ENCODE measurements at regions not wholly inside any gene's neighbourhood (a gene's known extent, or its start where the extent isn't known, plus 50 kb on each side); places are given as distances from the start of the nearest gene placed in this dataset.

DNA sequence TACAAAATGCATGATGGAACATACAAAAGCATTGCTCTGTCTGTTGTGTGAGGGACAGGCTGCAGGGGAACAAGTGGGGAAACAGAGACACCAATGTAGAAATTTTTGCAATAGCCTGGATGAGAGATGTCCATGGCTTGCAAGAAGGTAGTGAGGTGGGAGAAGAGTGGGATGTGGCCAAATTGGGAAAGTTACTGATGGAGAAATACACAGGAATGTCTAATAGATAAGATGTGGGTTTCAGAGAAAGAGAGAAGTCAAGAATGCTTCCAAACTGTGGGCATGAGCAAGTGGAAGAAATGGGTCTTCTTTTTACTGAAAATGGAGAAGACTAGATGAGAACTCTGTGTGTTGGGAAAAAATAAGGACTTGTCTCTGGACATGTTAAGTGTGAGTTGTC is 592.7 kb downstream of the TNS3 start:
- no peaks in the 10 kb centered on the region for H3K9me2 ChIP-seq (ENCODE audit: insufficient read depth, low read length)
- H3K4me3 ChIP-seq (ENCODE audit: low read depth, low read length, poor library complexity, severe bottlenecking) = no peak overlapping the region
- H3K27ac ChIP-seq (ENCODE audit: low read depth, low read length, poor library complexity, severe bottlenecking) = no peak overlapping the region
- no peak overlapping the region for H3K4me2 ChIP-seq (ENCODE audit: low read length)
- no peak for TF ChIP-seq EZH2phosphoT487 (IDR thresholded peaks at IDR 0.05; ENCODE audit: borderline replicate concordance, low read depth, low read length)
- TF ChIP-seq, protein P1, sequence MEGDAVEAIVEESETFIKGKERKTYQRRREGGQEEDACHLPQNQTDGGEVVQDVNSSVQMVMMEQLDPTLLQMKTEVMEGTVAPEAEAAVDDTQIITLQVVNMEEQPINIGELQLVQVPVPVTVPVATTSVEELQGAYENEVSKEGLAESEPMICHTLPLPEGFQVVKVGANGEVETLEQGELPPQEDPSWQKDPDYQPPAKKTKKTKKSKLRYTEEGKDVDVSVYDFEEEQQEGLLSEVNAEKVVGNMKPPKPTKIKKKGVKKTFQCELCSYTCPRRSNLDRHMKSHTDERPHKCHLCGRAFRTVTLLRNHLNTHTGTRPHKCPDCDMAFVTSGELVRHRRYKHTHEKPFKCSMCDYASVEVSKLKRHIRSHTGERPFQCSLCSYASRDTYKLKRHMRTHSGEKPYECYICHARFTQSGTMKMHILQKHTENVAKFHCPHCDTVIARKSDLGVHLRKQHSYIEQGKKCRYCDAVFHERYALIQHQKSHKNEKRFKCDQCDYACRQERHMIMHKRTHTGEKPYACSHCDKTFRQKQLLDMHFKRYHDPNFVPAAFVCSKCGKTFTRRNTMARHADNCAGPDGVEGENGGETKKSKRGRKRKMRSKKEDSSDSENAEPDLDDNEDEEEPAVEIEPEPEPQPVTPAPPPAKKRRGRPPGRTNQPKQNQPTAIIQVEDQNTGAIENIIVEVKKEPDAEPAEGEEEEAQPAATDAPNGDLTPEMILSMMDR (conservative IDR thresholded peaks at IDR 0.05; ENCODE audit: low read length) = no peak
- intact Hi-C loops (cut with micrococcal nuclease; ENCODE audit: unreplicated experiment) = no loop called here
- CTCF ChIA-PET (ENCODE audit: unreplicated experiment) = no interaction called here
- POLR2A ChIA-PET = no interaction called here
- H3K4me1 ChIP-seq (ENCODE audit: insufficient read depth, low read length, poor library complexity, severe bottlenecking) = no peaks in the 10 kb centered on the region
- no peaks in the 10 kb centered on the region for H3K79me2 ChIP-seq (ENCODE audit: insufficient read depth, low read depth, low read length)
- H4K20me1 ChIP-seq (ENCODE audit: insufficient read depth, low read length) = no peaks in the 10 kb centered on the region
- DNase-seq (ENCODE audit: low spot score) = no peak
- no peaks in the 10 kb centered on the region for H3K9me3 ChIP-seq (ENCODE audit: low read length)
- H3K36me3 ChIP-seq (ENCODE audit: insufficient read depth, low read length) = no peaks in the 10 kb centered on the region
- no TSS peak for BruUV-seq (replicated peaks)
- H2AFZ ChIP-seq (ENCODE audit: low read length) = no peak overlapping the region

DNA sequence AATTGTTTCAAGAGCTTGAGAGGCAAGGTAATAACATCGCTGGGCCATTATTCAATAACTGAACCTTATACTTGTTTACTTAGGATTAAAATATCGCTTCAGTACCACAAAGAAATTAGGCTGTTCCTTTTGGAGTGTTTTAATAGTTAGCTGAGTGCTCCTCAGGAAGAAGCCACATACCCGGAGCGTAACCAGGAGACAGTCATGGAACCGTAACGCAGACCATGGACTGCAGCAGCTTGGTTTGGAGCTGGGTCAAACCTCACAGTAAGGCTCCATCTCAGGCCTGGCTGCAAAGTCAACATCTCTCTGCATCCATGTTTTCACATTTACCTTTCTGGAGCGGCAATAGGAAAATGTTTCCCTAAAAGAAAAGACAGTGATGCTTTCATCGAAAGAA is 599.0 kb downstream of the TNS3 start:
- Histone ChIP-seq H4K20me1 (ENCODE audit: insufficient read depth, low read length) (no peaks in the 10 kb centered on the region), H3K9me3 (ENCODE audit: low read length) (no peaks in the 10 kb centered on the region), H3K4me3 (ENCODE audit: low read depth, low read length, poor library complexity, severe bottlenecking) (no peak overlapping the region), H2AFZ (ENCODE audit: low read length) (no peak overlapping the region), H3K79me2 (ENCODE audit: insufficient read depth, low read depth, low read length) (no peaks in the 10 kb centered on the region), H3K36me3 (ENCODE audit: insufficient read depth, low read length) (no peaks in the 10 kb centered on the region), H3K9me2 (ENCODE audit: insufficient read depth, low read length) (no peaks in the 10 kb centered on the region), H3K27ac (ENCODE audit: low read depth, low read length, poor library complexity, severe bottlenecking) (no peak overlapping the region), H3K4me2 (ENCODE audit: low read length) (no peak overlapping the region), H3K4me1 (ENCODE audit: insufficient read depth, low read length, poor library complexity, severe bottlenecking) (no peaks in the 10 kb centered on the region)
- intact Hi-C loops (cut with micrococcal nuclease; ENCODE audit: unreplicated experiment) = no loop called here
- no TSS peak for BruUV-seq (replicated peaks)
- TF ChIP-seq, protein P1 (conservative IDR thresholded peaks at IDR 0.05; ENCODE audit: low read length) = no peak
- DNase-seq (ENCODE audit: low spot score) = no peak
- ChIA-PET POLR2A (interaction anchor here (1.3 kb wide), 1 partner anchor 9 kb away, joined by 3 read pairs; no protein-coding TSS in a partner anchor), CTCF (ENCODE audit: unreplicated experiment) (no interaction called here)

DNA sequence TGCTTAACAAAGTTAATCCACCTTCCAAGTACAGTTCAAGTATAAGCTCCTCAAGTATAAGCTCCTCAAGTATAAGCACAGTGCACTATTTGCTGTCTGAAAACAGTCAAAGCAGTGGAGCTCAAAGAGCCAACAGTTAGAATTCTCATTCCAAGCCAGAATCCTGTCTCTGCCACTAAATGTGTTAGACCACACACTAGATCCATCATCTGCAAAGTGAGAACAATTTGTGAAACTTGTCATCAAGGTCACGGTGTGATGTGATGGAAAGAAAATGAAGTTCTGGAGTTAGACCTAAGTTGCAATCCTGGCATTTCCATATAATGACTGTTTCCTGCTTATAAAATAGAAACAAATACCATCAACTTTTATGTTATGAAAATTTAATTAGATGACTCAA is 602.5 kb downstream of the TNS3 start:
- intact Hi-C loops (cut with micrococcal nuclease; ENCODE audit: unreplicated experiment) = no loop called here

More for the DNA sequence above, 602.5 kb downstream of the TNS3 start:
- no peak overlapping the region for H3K4me3 ChIP-seq (ENCODE audit: low read depth, low read length, poor library complexity, severe bottlenecking)
- no peak overlapping the region for H3K4me2 ChIP-seq (ENCODE audit: low read length)
- H3K9me3 ChIP-seq (ENCODE audit: low read length) = no peaks in the 10 kb centered on the region
- no peaks in the 10 kb centered on the region for H3K36me3 ChIP-seq (ENCODE audit: insufficient read depth, low read length)
- no peaks in the 10 kb centered on the region for H3K4me1 ChIP-seq (ENCODE audit: insufficient read depth, low read length, poor library complexity, severe bottlenecking)
- BruUV-seq (replicated peaks) = no TSS peak
- H4K20me1 ChIP-seq (ENCODE audit: insufficient read depth, low read length) = no peaks in the 10 kb centered on the region
- CTCF ChIA-PET (ENCODE audit: unreplicated experiment) = no interaction called here
- H3K9me2 ChIP-seq (ENCODE audit: insufficient read depth, low read length) = no peaks in the 10 kb centered on the region
- POLR2A ChIA-PET = interaction anchor here (0.8 kb wide), 1 partner anchor 17 kb away, joined by 3 read pairs; no protein-coding TSS in a partner anchor
- TF ChIP-seq, protein P1 (conservative IDR thresholded peaks at IDR 0.05; ENCODE audit: low read length) = no peak
- TF ChIP-seq EZH2phosphoT487 (IDR thresholded peaks at IDR 0.05; ENCODE audit: borderline replicate concordance, low read depth, low read length) = no peak
- H3K79me2 ChIP-seq (ENCODE audit: insufficient read depth, low read depth, low read length) = no peaks in the 10 kb centered on the region
- no peak overlapping the region for H2AFZ ChIP-seq (ENCODE audit: low read length)
- no peak for DNase-seq (ENCODE audit: low spot score)
- no peak overlapping the region for H3K27ac ChIP-seq (ENCODE audit: low read depth, low read length, poor library complexity, severe bottlenecking)
